ENCODE measurements at regions not wholly inside any gene's neighbourhood (a gene's known extent, or its start where the extent isn't known, plus 50 kb on each side); places are given as distances from the start of the nearest gene placed in this dataset.
"Not testable (repeated sequence)": the region's sequence is repeated elsewhere in the genome, so short reads cannot be mapped to it uniquely, and the experiment has no call there.

DNA sequence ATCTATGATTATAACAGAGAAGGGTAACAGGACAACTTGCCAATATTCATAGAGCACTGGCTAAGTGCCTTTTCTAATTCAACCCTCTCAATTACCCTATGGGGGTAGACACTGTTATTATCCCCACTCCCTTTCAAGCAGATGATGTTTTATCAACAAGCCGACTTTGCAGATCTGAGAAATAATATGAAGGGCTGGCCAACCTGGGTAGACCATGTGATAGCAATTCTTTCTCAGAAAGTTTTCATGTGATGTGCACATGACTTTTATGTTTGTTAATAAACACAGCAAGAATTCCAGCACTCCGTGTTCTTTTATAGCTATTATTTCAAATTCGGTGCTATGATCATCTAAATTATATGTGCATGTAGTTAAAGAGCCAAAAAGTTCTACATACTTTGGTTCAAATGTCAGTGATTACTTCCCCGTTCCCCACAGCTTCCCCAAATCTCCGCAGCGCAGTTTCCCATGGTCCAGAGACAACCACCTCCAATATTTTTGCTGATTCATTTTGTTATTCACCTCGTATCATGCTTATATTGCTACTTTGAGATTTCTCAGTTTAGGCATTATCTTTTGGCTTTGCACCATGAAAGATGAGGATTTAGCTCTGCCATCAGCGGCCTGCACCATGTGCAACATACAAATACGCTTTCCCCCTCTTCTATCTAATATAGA is 96.7 kb upstream of the GADD45A start:
- DNase-seq, result no peak

DNA sequence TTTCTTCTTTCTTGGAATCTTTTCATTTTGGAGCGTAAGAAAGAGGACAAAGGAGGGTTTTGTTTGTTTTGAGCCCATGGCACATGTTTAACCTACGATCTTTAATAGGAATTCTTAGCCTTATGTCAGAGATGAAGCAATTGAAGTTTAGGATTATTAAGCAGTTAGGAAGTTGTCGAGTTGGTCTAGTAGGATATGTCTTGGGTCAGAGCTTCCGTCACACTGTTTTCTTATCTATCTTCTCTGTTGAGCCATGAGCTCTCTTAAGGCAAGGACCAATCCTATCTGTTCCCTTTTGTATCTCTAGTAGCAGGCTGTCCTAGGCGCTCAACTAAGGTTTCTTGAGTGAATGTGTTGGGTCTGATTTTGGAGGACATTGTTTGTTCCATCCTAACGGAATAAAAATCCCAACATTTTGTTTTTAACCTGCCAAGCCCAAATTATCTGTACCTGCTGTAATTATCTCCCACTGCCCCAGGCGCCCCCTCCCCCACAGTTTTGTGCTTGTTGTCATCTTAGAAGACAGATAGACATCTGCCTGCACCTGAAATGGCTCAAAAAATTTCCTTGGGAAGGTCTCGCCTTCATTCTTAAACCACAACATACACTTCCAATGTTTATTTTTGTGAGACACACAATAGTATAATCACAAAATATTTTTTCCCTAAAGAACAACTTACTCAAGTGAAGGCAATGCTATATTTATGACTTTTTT is 95.3 kb upstream of the GADD45A start:
- DNase-seq, result no peak

DNA sequence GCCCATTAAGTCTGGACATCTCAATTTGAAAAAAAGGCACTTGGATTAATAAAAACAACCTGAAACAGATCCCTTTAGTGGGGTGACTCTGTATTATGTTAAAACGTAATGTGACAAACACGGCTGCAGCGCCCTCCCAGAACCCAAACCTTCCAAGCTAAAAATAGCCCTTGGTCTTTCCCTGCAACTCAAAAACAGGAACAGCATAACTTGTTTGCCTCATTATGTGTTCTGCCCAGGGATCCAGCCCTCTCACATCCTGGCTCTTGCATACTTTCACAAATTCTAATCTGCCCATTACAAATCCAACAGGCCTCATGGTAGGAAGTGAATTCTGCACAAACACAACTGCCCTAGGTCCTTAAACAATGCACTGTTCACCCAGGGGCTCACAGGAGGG is 94.7 kb upstream of the GADD45A start:
- no peak for DNase-seq

DNA sequence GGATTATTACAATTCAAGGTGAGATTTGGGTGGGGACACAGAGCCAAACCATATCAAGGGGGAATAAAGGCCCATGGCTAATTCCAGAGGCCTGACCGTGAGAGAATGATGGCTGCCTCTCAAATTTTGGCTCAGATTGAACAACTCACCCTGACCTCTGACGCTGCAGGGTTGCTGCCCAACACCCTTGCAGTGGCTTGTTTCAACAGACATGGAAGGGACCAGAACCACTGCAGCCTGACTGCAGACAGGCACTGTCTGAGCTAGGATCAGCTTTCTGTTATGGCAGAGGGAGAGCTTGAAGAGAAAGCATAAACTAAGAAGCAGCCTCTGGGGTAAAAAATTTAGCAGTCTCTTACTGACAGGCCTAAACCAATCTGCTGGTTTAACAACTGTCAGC is 90.2 kb upstream of the GADD45A start:
- no peak for DNase-seq

DNA sequence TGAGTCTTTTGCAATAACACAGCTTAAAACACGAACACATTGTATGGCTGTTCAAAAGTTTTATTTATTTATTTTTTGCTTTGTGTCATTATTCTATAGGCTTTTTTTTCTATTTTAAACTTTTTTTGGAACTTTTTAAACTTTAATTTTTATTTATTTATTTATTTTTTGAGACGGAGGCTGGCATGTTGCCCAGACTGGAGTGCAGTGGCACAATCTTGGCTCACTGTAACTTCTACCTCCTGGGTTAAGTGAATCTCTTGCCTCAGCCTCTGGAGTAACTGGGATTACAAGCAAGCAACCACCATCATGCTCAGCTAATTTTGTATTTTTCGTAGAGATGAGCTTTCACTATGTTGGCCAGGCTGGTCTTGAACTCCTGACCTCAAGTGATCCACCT is 88.3 kb upstream of the GADD45A start:
- no peak for DNase-seq

DNA sequence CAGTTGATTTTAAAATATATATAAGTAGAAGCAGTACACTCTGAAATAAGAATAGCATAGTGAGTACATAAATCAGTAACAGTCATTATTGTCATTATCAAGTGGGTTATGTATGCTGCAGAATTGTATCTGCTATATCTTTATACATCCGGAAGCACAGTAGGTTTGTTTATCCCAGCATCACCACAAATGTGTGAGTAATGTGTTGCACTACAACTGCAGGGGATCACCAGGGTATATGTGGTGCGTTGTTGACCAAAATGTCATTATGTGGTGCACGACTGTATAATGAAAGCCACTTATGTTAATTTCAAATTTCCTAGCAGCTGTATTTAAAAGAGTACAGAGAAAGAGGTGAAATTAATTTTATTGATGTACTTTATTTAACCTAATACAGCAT is 87.7 kb upstream of the GADD45A start:
- DNase-seq, result no peak

DNA sequence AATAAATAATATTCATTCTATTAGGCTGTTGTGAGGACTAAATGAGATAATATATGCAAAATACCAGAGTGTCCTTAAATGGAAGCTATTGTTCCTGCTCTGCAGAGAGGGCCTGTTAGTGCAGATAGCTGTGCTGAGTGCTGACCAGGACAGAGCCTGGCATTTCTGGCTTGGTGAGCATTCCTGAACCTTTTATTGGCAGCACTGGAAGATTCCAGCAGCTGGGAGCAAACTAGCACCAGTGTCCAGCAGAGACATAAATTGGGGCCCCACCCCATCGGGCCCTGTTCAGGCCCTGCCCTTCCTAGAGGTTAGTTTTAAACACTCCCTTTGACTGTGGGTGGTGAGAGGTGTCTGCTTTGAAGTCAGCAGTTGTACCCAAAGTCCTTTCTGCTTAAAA is 85.9 kb upstream of the GADD45A start:
- DNase-seq, result no peak

DNA sequence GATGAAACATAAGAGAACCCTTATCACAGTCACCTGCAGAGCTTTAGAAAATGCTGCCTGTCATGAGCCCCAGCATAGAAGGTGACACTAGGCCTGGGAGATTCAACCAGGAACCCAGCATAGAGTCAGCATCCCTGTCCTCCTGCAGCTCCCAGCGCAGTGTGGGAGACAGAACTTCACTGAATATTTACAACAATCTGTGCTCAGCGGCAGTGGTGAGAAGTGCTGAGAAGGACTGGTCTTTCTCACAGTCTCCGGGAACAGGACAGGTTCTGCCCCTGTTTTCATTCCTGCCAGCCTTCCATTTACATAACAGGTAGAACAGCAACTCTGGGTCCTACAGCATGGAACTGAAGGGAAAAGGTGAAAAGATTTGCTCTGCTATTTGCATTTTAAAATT is 83.5 kb upstream of the GADD45A start:
- DNase-seq, result no peak

DNA sequence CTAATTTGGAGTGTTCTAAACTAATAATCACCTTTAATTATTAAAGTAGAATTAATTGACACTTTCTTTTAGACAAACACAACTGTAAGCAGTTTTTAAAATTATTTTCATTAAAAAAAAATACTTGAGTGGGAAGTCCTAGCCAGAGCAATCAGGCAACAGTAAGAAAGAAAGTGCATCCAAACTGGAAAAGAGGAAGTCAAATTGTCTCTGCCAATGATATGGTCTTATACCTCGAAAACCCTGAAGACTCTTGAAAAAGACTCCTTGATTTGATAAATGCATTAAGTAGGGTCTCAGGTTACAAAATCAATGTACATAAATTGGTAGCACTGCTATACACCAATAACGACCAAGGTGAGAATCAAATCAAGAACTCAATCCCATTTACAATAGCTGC is 83.0 kb upstream of the GADD45A start:
- DNase-seq, result no peak

DNA sequence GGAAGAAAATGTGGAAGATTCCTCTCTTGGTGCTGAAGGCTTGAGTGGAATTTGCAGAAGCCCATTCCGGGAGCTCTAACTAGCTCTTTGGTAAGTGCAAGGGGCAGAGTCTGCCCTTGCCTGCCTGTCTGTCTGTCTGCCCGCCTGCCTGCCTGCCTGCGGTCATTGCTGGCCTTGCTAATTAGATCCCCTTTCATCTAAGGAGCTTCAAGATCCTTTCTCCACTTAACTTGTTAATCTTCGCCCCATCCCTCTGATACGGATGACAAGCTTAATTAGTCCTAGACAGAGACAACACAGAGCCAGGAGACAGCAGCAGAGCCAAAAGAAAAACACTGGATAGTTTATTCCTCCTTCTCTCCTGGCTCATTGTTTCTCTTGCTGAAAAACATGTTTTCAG is 80.2 kb upstream of the GADD45A start:
- no peak for DNase-seq

DNA sequence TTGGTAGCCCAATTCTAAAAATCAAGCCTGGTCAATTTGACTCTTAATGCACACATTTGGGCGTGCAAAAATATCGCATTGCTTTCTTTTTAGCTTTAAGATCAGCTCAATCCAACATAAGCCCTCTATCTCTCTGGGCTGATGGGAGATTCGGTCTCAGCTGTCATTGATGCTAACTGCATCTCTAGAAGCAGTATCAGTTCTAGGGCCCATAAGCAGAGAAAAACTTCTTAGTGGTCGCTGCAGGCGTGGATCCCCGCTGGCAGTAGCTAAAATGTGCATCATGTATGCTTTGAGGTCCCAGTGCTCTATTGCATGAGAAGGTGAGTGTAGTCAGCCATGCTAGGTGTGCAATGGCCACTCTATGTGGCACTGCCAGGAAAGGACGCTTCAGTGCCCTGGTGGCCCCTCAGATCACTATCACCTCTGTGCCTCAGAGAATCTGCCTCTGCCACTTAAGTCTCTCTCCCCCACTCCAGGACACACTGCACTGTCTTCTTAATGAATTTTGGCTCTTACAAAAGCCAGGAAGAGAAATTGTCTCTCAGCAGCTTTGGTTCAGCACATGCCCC is 79.7 kb upstream of the GADD45A start:
- no peak for DNase-seq

DNA sequence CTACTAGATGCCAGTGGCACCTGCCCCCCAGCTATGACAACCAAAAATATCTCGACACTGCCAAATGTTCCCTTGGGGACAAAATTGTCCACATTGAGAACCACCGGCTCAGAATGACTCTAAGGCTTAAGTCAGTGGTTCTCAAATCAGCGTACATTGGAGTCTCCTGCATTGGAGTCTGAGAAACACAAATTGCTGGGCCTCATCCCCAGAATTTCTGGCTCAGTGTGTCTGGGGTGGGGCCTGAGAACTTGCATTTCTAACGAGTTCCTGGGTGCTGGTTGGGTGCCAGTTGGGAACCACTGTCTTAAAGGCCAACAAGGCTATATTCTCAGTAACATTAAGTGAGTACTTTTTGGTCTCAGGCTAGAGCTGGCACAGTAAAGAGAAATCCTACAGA is 77.7 kb upstream of the GADD45A start:
- DNase-seq, result no peak

DNA sequence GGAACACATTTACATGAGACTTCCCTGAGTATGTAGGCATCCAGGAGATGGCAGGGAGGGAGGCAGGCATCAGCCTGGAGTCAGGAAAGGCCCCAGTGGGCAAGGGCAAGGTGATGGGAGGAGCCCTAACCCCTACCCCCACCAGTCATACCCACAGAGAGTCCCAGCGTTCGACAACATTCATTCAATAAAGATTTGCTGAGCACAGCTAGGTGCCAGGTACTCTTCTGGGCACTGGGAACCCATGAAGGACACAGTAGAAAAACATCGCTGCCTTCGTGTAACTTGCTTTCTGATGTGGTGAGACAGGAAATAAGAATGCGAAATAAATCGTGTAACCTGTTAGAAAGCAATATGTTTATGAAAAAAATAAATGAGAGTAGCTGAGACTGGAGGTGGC is 77.3 kb upstream of the GADD45A start:
- DNase-seq, result no peak

DNA sequence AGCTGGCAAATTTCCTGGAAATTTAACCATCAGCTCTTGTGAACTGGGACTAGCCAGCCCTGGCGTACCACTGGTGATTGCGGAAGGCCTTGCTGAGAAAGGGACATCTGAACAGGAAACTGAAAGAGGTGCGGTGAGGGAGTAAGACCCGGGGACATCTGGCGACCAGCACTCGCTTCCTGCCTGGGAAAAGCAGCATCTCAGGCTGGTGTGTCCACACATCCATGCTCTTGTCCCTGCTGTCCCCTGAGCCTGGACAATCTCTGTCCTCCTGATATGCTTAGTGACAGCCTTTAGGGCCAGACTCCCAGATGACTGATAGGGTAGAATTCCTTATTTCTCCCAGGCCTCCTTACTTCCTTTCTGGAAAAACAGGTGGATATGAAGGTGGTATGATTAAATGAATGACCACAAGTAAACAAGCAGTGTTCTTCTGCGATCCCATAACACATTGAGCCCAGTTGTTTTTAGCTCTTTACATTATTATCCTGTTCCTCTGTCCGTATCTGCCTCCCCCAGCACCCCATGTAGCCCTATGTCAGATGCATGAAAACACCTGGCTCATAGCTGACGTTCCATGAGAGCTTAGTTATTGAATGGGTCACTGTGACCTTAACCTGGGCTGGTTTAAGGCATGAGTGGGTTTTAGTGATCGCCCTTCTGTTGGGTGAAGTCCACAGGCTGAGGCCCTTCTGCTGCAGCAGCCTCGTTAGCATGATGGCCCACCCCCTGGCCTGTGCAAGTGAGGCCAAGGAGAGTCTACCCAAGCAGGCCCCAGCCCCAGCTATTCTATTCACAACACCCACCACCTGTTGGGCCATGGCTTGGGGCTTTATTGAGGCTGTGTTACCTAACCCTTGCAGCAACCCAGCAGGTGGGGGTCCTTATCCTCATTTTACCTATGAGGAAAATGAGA is 76.1 kb upstream of the GADD45A start:
- DNase-seq, result no peak

DNA sequence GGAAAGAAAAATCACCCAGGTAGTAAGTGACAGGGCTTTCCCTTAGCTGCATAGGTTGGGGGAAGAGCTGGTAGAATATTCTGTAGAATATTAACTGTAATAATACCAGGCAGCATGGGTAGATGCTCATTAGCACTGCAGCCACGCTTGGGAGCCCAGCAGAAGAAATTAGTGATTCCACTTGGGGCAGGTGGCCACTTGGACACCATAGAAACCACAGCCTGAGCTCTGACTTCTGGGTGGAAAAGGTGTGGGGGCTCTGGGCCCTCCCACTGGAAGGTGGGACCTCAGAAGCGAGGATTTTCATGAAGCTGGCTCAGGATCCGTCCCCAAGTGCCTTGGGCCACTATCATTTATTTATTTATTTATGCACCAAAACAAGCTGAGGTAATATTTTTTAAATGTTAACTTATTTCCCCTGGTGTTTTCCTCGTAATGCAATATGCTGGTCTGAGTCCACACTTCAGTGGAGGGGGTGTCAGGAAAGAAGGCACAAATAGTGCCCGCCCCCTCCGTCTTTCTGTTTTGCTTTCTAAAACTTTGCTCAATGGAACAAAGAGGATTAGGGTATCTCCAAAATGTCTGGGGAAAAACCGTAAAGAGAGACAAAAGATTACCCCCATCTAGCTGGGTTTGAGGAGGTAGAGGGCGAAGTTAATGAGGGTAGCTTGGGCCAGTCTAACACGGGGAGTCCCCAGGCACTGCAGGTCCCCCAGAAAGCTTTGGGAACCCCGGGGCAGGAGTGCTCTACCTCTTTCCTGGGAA is 75.2 kb upstream of the GADD45A start:
- no peak for DNase-seq

DNA sequence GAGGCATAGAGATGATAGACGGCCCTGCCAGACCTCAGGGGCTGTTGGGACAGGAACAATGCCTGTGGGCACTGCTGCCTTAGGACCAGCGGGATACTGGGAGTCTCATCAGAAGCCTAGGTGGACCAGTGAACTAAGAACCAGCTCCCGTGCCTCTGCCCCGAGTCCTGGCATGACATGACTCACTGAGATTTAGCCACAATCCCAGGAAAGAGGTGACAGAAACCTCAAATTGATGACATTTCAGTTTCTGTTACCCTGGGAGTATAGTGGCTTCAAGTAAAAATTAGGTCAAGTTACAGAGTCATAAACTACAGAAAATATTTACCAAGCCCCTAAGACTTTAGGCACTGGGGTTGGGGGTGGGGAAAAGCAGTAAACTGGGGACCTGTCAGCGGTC is 74.6 kb upstream of the GADD45A start:
- no peak for DNase-seq

DNA sequence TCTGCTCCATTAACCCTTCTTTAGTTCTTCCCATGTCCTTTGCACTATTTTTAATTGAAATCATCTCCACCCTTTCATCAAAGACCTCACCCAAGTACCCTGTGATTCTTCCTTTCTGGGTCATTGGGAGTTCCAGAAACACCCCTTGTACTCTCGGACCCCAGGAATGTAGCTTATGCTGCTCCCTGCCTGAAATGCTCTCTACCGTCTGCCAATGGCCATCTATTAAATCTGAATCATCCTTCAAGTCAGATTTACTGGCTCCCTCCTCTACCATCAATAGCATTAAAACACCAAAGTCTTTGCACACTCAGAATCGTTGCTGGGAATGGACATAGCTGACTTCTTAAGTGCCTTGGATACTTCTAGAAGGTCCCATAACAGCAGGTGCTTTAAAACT is 73.2 kb upstream of the GADD45A start:
- no peak for DNase-seq

DNA sequence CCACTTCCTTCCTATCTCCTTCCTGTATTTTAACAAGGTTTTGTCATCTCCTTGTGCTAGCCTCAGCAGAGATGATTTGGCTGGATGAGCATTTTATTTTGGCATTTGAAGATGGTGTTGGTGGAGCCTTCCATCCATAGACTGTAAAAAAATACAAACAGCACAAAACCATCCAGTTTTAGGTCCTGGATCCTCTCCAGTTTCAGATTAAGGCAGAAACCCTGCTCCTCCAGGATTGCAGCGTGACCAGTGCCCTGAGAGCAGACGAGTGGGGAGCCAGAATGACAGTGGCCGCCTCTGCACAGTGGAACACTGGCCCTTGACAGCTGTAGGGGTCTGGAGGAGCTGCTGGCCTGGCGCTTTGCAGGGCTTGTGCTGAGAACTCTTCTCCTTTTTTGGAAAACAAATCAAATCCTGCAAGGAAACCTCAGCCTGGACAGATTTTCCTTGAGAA is 72.2 kb upstream of the GADD45A start:
- DNase-seq, result no peak

DNA sequence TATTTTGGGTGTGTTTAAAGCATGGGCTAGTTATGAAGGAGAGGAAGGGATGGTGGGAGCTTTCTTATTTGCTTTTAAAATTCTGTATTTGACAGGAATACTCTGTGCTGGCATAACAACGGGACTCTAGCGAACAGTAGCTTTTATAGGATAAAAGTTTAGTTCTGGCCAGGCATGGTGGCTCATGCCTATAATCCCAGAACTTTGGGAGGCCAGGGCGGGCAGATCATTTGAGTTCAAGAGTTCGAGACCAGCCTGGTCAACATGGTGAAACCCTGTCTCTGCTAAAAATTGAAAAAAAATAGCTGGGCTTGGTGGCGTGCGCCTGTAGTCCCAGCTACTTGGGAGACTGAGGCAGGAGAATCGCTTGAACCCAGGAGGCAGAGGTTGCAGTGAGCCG is 71.5 kb upstream of the GADD45A start:
- DNase-seq, result not testable (repeated sequence)

DNA sequence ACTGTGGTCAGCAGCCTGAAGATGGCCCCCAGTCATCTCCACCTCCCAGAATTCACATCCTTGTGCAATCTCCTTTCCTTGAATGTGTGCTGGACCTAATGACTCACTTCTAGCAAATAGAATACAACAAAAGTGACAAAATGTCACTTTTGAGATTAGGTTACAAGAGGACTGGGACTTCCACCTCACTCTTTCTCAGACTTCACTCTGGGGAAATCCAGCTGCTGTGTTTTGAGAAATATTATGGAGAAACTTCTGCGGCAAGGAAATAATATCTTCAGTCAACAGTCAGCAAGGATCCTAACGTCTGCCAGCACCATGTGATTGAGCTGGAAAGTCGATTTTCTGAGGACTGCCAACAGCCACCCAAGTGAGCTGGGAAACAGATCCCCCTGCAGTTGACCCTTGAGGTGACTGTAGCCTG is 70.5 kb upstream of the GADD45A start:
- DNase-seq, result no peak

DNA sequence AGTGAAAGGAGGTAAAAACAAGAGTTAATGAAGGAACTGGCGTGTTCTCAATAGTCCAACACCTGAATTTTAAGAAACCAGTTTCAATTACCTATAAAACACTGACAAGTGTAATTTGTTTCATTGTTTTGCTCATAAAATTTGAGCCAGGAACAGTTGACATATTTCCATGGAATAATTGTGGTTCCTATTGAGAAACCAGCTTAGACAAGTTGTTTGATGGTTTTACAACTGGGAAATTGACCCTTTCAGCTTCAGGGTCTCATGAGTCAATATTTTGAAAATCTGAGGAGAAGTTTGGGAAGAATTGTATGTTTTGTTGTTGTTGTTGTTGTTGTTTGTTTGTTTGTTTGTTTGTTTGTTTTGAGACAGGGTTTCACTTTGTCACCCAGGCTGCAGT is 69.1 kb upstream of the GADD45A start:
- DNase-seq, result no peak

DNA sequence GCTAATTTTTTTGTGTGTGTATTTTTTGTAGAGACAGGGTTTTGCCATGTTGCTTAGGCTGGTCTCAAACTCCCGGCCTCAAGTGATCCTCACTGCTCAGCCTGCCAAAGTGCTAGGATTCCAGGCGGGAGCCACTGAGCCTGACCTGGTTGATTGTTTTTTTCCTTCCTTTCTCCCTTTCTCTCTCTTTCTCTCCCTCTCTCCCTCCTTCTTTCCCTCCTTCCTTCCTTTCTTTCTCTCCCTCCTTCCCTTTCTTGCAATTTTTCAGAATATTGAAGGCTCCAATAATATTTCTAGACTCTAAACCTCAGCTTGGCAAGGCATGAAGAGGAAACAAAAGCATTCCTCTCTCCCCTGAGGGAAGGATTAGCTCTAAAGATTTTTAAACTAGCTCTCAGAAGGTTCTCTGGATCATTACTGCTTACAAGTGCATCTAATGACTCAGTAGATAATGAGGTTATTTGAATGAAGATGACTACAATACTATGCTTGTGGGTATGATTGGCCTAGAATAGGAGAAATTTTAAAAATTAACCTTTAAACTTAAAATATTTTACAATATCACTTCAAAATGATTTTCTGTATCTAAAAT is 68.5 kb upstream of the GADD45A start:
- DNase-seq, result no peak
